ENCODE measurements at regions not wholly inside any gene's neighbourhood (a gene's known extent, or its start where the extent isn't known, plus 50 kb on each side); places are given as distances from the start of the nearest gene placed in this dataset.

DNA sequence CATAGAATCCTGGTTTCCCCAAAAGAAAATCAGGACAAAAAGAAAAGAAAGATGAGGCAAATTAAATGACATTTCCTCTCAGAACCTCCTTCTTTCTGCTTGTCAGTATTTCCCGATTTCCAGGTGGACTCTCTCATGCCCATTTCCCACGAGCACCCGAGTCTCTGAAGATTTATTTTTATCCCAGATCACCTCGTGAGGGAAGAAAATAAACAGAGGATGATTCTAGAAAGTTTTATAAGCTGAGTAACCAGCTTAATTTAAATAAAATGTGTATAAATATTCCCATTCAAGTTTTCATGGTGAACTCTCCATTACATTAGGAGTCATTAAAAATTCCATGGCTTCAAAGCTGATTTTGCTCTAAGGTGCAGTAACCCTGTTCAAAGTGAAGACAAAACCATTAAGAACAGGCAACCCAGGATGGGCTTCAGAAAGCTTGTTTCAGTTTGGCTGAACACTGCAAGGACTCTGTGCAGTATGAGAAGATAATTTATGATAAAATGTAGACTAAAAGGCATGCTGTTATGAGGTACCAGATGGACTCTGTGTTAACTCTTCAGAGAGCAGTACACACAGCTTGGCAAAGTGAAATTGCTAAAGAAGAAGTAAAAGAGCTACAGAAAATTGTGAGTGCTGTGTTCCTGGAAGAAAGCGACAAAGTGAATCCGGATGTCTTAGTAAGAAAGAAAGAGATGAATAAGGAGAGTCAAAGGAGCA lies 521.3 kb upstream of the LRRN3 start:
- no peak for DNase-seq (ENCODE audit: low read depth)
- TF ChIP-seq, protein P1, sequence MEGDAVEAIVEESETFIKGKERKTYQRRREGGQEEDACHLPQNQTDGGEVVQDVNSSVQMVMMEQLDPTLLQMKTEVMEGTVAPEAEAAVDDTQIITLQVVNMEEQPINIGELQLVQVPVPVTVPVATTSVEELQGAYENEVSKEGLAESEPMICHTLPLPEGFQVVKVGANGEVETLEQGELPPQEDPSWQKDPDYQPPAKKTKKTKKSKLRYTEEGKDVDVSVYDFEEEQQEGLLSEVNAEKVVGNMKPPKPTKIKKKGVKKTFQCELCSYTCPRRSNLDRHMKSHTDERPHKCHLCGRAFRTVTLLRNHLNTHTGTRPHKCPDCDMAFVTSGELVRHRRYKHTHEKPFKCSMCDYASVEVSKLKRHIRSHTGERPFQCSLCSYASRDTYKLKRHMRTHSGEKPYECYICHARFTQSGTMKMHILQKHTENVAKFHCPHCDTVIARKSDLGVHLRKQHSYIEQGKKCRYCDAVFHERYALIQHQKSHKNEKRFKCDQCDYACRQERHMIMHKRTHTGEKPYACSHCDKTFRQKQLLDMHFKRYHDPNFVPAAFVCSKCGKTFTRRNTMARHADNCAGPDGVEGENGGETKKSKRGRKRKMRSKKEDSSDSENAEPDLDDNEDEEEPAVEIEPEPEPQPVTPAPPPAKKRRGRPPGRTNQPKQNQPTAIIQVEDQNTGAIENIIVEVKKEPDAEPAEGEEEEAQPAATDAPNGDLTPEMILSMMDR (conservative IDR thresholded peaks at IDR 0.05; ENCODE audit: low read depth, low read length), result no peak
- H3K4me3 ChIP-seq (ENCODE audit: low read depth, low read length), result no peak overlapping the region

DNA sequence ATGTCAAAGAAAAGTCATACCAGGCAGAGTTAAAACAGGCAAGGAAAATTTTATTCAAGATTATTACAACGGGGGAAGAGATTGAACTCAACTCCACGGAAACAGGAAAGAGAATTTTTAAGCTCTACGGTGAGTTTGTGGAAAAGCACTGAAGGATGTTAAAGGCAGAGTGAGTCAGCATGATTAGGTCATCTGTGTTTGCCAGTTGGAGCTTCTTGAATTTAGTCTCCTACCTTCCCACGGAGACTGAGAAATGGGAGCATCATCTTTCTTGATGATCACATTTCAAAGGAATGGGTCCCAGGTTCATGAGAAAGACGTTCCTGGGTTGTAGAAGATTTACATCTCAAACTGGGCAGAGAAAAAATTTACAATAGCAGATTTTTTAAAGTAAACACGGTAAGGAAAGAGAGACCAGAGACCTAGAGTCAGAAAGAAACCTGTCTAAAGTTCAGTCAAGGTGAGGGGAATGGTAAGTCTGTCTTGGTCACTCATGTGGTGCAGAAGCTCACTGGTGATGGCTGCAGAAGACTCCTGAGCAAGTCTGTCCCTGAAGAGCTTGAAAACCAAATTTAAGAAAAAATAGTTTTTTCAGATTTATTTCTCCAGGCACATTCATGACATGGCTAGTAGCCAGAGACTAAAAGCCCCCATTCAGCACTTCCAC lies 516.9 kb upstream of the LRRN3 start:
- H3K4me3 ChIP-seq (ENCODE audit: low read depth, low read length), result no peak overlapping the region
- TF ChIP-seq, protein P1 (conservative IDR thresholded peaks at IDR 0.05; ENCODE audit: low read depth, low read length), result no peak
- peak; percentile 86 for DNase-seq (ENCODE audit: low read depth)

DNA sequence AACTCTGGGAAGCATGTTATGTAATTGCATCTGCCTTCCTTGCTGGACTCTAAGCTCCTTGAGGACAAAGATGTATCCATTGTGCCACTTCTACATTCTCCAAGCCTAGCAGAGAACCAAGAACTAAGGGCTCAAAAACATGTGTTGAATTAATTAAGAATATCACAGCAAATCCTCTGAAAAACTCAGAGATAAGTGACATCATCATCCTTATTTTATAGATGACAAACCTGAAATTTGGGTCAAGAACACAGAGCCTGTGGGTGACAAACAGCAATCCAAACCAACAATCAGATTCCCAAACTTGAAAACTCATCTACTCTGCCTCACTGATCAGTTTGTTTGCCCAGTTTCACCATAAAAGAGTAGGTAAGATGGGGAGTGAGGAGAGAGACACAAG lies 503.6 kb upstream of the LRRN3 start:
- H3K4me3 ChIP-seq (ENCODE audit: low read depth, low read length), result no peak overlapping the region

DNA sequence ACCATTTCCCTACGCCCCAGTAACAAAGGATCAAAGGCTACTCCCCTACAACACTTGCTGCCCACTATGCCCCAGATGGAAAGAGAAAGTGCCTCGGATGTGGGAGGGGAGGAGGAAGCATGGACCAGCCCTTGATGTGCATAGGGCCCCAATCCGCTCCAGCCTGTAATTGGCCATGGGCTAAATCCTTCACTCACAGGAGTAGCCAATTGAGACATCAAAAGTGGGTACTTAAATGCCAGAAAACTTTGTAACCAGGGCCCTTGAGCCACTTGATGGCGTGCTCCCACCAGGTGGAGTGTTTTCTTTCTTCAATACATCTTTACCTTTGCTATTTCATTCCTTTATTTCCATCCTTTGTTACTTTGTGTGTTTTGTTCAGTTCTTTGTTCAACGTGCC lies 500.5 kb upstream of the LRRN3 start:
- TF ChIP-seq, protein P1 (conservative IDR thresholded peaks at IDR 0.05; ENCODE audit: low read depth, low read length), result no peak
- H3K4me3 ChIP-seq (ENCODE audit: low read depth, low read length), result no peak overlapping the region
- no peak for DNase-seq (ENCODE audit: low read depth)

More for the DNA sequence above, 503.6 kb upstream of the LRRN3 start:
- TF ChIP-seq, protein P1 (conservative IDR thresholded peaks at IDR 0.05; ENCODE audit: low read depth, low read length), result no peak
- no peak for DNase-seq (ENCODE audit: low read depth)

DNA sequence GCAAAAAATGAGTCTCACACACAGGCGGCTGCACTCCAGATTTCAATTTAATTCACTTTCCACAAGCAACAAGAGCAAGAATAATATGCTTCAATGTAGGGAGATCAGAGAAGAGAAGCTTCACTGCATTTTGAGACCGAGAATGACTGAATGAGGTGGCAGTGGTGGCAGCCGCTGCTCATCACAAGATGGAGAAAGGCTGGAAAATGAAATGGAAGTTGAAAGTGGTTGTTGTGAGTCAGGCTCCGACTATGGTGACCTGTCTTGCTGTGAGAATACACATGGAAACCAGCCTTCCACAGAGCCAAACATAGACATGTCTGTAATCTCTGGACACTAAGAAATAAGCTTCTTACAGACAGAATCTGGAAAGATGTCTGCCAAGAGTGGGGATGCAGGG lies 499.6 kb upstream of the LRRN3 start:
- TF ChIP-seq, protein P1 (conservative IDR thresholded peaks at IDR 0.05; ENCODE audit: low read depth, low read length), result no peak
- no peak for DNase-seq (ENCODE audit: low read depth)
- no peak overlapping the region for H3K4me3 ChIP-seq (ENCODE audit: low read depth, low read length)

DNA sequence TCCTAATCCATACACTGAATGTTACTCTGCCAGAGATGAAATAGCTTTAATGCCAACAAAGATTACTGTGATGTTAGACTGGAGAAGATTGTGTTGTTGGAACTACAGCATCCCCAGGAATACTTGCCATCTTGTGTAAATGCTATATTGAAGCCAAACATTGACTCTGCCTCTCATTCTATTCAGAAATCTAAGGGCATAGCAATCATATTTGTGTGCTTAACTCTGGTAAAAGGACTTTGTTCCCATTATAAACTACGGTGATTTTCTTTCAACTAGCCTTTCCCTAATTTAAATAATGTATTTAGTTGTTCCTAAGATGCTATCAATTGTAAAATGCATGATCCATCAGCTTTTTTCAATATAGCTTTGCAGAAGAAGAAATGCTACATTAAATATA lies 498.4 kb upstream of the LRRN3 start:
- no peak overlapping the region for H3K4me3 ChIP-seq (ENCODE audit: low read depth, low read length)
- no peak for DNase-seq (ENCODE audit: low read depth)
- TF ChIP-seq, protein P1 (conservative IDR thresholded peaks at IDR 0.05; ENCODE audit: low read depth, low read length), result no peak

DNA sequence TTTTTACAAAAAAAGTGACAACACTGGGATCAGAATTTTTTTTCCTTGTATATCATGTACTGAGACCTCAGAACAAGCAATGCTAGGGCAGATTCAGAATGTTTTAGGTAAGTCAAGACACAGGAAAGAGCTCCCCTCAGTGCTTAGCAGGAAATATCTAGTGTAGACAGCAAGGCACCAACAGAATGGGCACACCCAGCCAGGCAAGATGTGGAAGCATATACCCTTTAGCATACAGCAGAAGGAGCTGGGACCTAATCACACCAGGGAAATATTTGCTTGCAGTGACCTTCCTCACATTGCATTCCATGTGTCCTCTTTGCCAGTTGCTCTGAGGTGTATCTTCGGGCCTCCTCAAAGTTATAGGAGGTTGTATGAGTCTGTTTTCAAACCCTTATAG lies 497.6 kb upstream of the LRRN3 start:
- TF ChIP-seq, protein P1 (conservative IDR thresholded peaks at IDR 0.05; ENCODE audit: low read depth, low read length), result no peak
- no peak for DNase-seq (ENCODE audit: low read depth)
- no peak overlapping the region for H3K4me3 ChIP-seq (ENCODE audit: low read depth, low read length)
